GM12878 (cell line): ENCODE measurements at regions not wholly inside any gene's neighbourhood (a gene's known extent, or its start where the extent isn't known, plus 50 kb on each side); places are given as distances from the start of the nearest gene placed in this dataset.

Experiments used
- ATAC-seq: fragments of 200-7000 bp; cut with Tn5 transposase; 3 replicates; pipeline ENCODE4 v1.9.1; 2020; ENCODE audit warnings: mild to moderate bottlenecking, moderate library complexity
- BruUV-seq: library from RNA; stranded (reverse); fragments of 400-500 nt; replicated peaks from 2 replicates; lab custom pipeline; 2021; lab: Mats Ljungman, UMichigan
- CTCF ChIA-PET: fragments of 300-600 bp; sonication (Branson Sonifier 250); formaldehyde crosslinking; extraction: SDS; loops from one replicate; lab custom pipeline; 2021; ENCODE audit warnings: inconsistent platforms; lab: Yijun Ruan, JAX
- POLR2A ChIA-PET: fragments of 350-600 bp; formaldehyde crosslinking; extraction: SDS; loops from one replicate; lab custom pipeline; 2021; ENCODE audit warnings: inconsistent platforms; lab: Charles Lee
- RAD21 ChIA-PET: fragments of 300-600 bp; sonication (Branson Sonifier 250); formaldehyde crosslinking; loops from one replicate; lab custom pipeline; 2023; ENCODE audit warnings: antibody characterized with exemption; ENCODE audit not compliant: unreplicated experiment; lab: Charles Lee
- SMC1A ChIA-PET: fragments of 300-600 bp; sonication (Branson Sonifier 250); formaldehyde crosslinking; loops from one replicate; lab custom pipeline; 2023; ENCODE audit not compliant: unreplicated experiment, uncharacterized antibody; lab: Charles Lee
- DNase-seq: peaks from one replicate; pipeline ENCODE4 v3.0.0-alpha.2; 2011; ENCODE audit warnings: low read depth, low spot score
- FAIRE-seq: peaks from 3 replicates; lab custom pipeline; 2011; peaks lifted over from hg19 to GRCh38; lab: Jason Lieb, UNC
- H2AFZ ChIP-seq: 2 replicates; pipeline ENCODE4 v1.6.0; 2011; ENCODE audit warnings: low read depth, low read length, control low read depth; ENCODE audit not compliant: control insufficient read depth
- H3K27ac ChIP-seq: 2 replicates; pipeline ENCODE4 v1.5.1; 2011; ENCODE audit warnings: control low read depth; ENCODE audit not compliant: control insufficient read depth, insufficient read depth
- H3K27me3 ChIP-seq, 2 experiments: replicated peaks in 1 of 2; 2 replicates each; pipeline versions ENCODE4 v1.6.0 to v1.6.1; 2011; ENCODE audit warnings: low read length in 1 of 2; ENCODE audit not compliant: control insufficient read depth in 2 of 2, insufficient read depth in 2 of 2
- H3K36me3 ChIP-seq, 2 experiments: 2 replicates each; pipeline ENCODE4 v1.5.1; 2011; ENCODE audit warnings: low read length in 1 of 2; ENCODE audit not compliant: control insufficient read depth in 2 of 2, insufficient read depth in 2 of 2
- H3K4me1 ChIP-seq: 2 replicates; pipeline ENCODE4 v1.6.1; 2011; ENCODE audit warnings: mild to moderate bottlenecking, low read length, moderate library complexity, mixed read lengths; ENCODE audit not compliant: control insufficient read depth, insufficient read depth
- H3K4me2 ChIP-seq: 2 replicates; pipeline ENCODE4 v1.6.0; 2011; ENCODE audit warnings: control low read depth; ENCODE audit not compliant: control insufficient read depth, insufficient read depth
- H3K4me3 ChIP-seq: fragments of 200-600 bp; sonication (generic); 2 replicates; pipeline ENCODE4 v1.5.1; 2016
- H3K79me2 ChIP-seq: 2 replicates; pipeline ENCODE4 v1.6.0; 2011; ENCODE audit warnings: low read length; ENCODE audit not compliant: control insufficient read depth, insufficient read depth
- H3K9ac ChIP-seq: 2 replicates; pipeline ENCODE4 v1.8.0; 2011; ENCODE audit warnings: low read length, control low read depth, mixed read lengths; ENCODE audit not compliant: control insufficient read depth, insufficient read depth
- H3K9me3 ChIP-seq: replicated peaks from 3 replicates; pipeline ENCODE4 v1.5.1; 2011; ENCODE audit warnings: mild to moderate bottlenecking, low read length; ENCODE audit not compliant: control insufficient read depth, insufficient read depth
- H4K20me1 ChIP-seq: 2 replicates; pipeline ENCODE4 v1.6.0; 2011; ENCODE audit not compliant: control insufficient read depth, insufficient read depth
- E2F8 ChIP-seq: fragments of 450-650 bp; IDR thresholded peaks from 2 replicates; pipeline ENCODE4 v1.6.1; 2018; ENCODE audit warnings: mild to moderate bottlenecking, low read depth, moderate library complexity; ENCODE audit not compliant: partially characterized antibody
- ESRRA ChIP-seq: IDR thresholded peaks from 2 replicates; pipeline ENCODE4 v1.6.1; 2012; ENCODE audit warnings: mild to moderate bottlenecking, low read length, improper control_type of control experiment
- WGBS: methylation state at CpG from one replicate; pipeline ENCODE4 v1.1.6; 2016; ENCODE audit warnings: low lambda C conversion rate; ENCODE audit not compliant: insufficient replicate concordance, insufficient coverage; ENCODE audit errors: missing lambda C conversion rate; 5-methylcytosine and 5-hydroxymethylcytosine counted together
- in situ Hi-C: fragments of 300-500 bp; cut with MboI; formaldehyde crosslinking; loops from 9 replicates; pipeline ENCODE4 v1.14.3; 2018; ENCODE audit warnings: mixed read lengths
- intact Hi-C: fragments of 100-400 bp; cut with micrococcal nuclease; formaldehyde crosslinking; loops from one replicate; pipeline ENCODE4 v1.14.2; 2022; ENCODE audit not compliant: unreplicated experiment

GRCh38 chr2:204357286-204357685, 188.0 kb upstream of the PARD3B start:
- RAD21 ChIA-PET, result no interaction called here
- intact Hi-C loops, result no loop called here

More at GRCh38 chr2:204357286-204357685, 188.0 kb upstream of the PARD3B start:
- no peaks in the 10 kb centered on the region for H3K27me3 ChIP-seq
- in situ Hi-C loops, result no loop called here
- H3K27ac ChIP-seq, result no peak overlapping the region
- H2AFZ ChIP-seq, result no peak overlapping the region
- 34% methylated on average over 9 of the region's 9 CpGs for WGBS
- TF ChIP-seq ESRRA, result no peak
- TF ChIP-seq E2F8, result no peak
- SMC1A ChIA-PET, result no interaction called here
- H3K36me3 ChIP-seq, result no peaks in the 10 kb centered on the region
- ATAC-seq, result no peak
- H3K79me2 ChIP-seq, result no peaks in the 10 kb centered on the region
- POLR2A ChIA-PET, result no interaction called here
- no TSS peak for BruUV-seq
- no peak overlapping the region for H3K4me2 ChIP-seq
- H3K9me3 ChIP-seq, result no peaks in the 10 kb centered on the region
- no peak for FAIRE-seq
- H4K20me1 ChIP-seq, result no peaks in the 10 kb centered on the region
- DNase-seq, result no peak
- H3K9ac ChIP-seq, result no peak overlapping the region
- H3K4me3 ChIP-seq, result no peak overlapping the region
- CTCF ChIA-PET, result no interaction called here
- no peaks in the 10 kb centered on the region for H3K4me1 ChIP-seq
